HepG2 (cell line): ENCODE measurements at regions not wholly inside any gene's neighbourhood (a gene's known extent, or its start where the extent isn't known, plus 50 kb on each side); places are given as distances from the start of the nearest gene placed in this dataset.

Experiments used
- KDM6A ChIP-seq: IDR thresholded peaks from 2 replicates; pipeline ENCODE4 v1.6.1; 2016; ENCODE audit warnings: low read depth
- KIAA2018 ChIP-seq: sonication (generic); formaldehyde crosslinking; IDR thresholded peaks from 2 replicates; pipeline ENCODE4 v1.5.0; 2020; ENCODE audit warnings: mild to moderate bottlenecking, missing genetic modification reagents, borderline replicate concordance
- KLF12 ChIP-seq: sonication (generic); formaldehyde crosslinking; IDR thresholded peaks from 2 replicates; pipeline ENCODE4 v1.4.0; 2020; ENCODE audit warnings: missing genetic modification reagents, borderline replicate concordance
- PAF1 ChIP-seq: IDR thresholded peaks from 2 replicates; pipeline ENCODE4 v1.6.1; 2016; ENCODE audit warnings: missing genetic modification reagents, missing compliant biosample characterization
- POLR2AphosphoS2 ChIP-seq: IDR thresholded peaks from 2 replicates; pipeline ENCODE4 v1.6.1; 2011; ENCODE audit warnings: low read depth, low read length, improper control_type of control experiment
- TBL1XR1 ChIP-seq: fragments of 150-350 bp; IDR thresholded peaks from 2 replicates; pipeline ENCODE4 v1.6.1; 2014; ENCODE audit warnings: borderline replicate concordance, low read length; ENCODE audit not compliant: partially characterized antibody
- ZNF12 ChIP-seq: sonication (generic); formaldehyde crosslinking; IDR thresholded peaks from 2 replicates; pipeline ENCODE4 v1.5.0; 2020; ENCODE audit warnings: missing genetic modification reagents
- ZNF468 ChIP-seq: sonication (generic); formaldehyde crosslinking; IDR thresholded peaks from 2 replicates; pipeline ENCODE4 v1.8.0; 2022; ENCODE audit warnings: mild to moderate bottlenecking, moderate library complexity, missing genetic modification reagents
- TF ChIP-seq, protein P1 (sequence below): sonication (generic); formaldehyde crosslinking; IDR thresholded peaks from 2 replicates; pipeline ENCODE4 v1.5.0; 2020; ENCODE audit warnings: mild to moderate bottlenecking, missing genetic modification reagents

- TF ChIP-seq KIAA2018 (CRISPR knock-in tag) (no peak), POLR2AphosphoS2 (no peak), ZNF468 (CRISPR knock-in tag) (no peak), TBL1XR1 (no peak), ZNF12 (no peak), KDM6A (CRISPR knock-in tag) (no peak), PAF1 (CRISPR knock-in tag) (no peak), KLF12 (CRISPR knock-in tag) (no peak)
- TF ChIP-seq, protein P1, sequence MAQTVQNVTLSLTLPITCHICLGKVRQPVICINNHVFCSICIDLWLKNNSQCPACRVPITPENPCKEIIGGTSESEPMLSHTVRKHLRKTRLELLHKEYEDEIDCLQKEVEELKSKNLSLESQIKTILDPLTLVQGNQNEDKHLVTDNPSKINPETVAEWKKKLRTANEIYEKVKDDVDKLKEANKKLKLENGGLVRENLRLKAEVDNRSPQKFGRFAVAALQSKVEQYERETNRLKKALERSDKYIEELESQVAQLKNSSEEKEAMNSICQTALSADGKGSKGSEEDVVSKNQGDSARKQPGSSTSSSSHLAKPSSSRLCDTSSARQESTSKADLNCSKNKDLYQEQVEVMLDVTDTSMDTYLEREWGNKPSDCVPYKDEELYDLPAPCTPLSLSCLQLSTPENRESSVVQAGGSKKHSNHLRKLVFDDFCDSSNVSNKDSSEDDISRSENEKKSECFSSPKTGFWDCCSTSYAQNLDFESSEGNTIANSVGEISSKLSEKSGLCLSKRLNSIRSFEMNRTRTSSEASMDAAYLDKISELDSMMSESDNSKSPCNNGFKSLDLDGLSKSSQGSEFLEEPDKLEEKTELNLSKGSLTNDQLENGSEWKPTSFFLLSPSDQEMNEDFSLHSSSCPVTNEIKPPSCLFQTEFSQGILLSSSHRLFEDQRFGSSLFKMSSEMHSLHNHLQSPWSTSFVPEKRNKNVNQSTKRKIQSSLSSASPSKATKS (CRISPR knock-in tag), result no peak
Observed at GRCh38 chr10:78436222-78436573, 402.5 kb downstream of the RPS24 start (continued).
